ENCODE measurements at regions not wholly inside any gene's neighbourhood (a gene's known extent, or its start where the extent isn't known, plus 50 kb on each side); places are given as distances from the start of the nearest gene placed in this dataset.

- no peaks in the 10 kb centered on the region for H3K36me3 ChIP-seq (ENCODE audit: control insufficient read depth, insufficient read depth, low read length)
- ChIA-PET POLR2A (no interaction called here), CTCF (no interaction called here)
- TF ChIP-seq, protein P1, sequence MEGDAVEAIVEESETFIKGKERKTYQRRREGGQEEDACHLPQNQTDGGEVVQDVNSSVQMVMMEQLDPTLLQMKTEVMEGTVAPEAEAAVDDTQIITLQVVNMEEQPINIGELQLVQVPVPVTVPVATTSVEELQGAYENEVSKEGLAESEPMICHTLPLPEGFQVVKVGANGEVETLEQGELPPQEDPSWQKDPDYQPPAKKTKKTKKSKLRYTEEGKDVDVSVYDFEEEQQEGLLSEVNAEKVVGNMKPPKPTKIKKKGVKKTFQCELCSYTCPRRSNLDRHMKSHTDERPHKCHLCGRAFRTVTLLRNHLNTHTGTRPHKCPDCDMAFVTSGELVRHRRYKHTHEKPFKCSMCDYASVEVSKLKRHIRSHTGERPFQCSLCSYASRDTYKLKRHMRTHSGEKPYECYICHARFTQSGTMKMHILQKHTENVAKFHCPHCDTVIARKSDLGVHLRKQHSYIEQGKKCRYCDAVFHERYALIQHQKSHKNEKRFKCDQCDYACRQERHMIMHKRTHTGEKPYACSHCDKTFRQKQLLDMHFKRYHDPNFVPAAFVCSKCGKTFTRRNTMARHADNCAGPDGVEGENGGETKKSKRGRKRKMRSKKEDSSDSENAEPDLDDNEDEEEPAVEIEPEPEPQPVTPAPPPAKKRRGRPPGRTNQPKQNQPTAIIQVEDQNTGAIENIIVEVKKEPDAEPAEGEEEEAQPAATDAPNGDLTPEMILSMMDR (IDR thresholded peaks at IDR 0.05; ENCODE audit: insufficient read depth, low read depth, low read length) = no peak
- no peak overlapping the region for H3K4me3 ChIP-seq (ENCODE audit: low read depth, low read length)
- H3K27me3 ChIP-seq (ENCODE audit: control insufficient read depth, insufficient read depth, low read length) = no peaks in the 10 kb centered on the region
- no peak for DNase-seq (ENCODE audit: low read depth)
Observed at GRCh38 chr6:27542485-27542884, 69.6 kb upstream of the ZNF184 start.

- H3K4me3 ChIP-seq (ENCODE audit: low read depth, low read length) = no peak overlapping the region
- CTCF ChIA-PET = no interaction called here
- POLR2A ChIA-PET = no interaction called here
- no peak for DNase-seq (ENCODE audit: low read depth)
- no peaks in the 10 kb centered on the region for H3K36me3 ChIP-seq (ENCODE audit: control insufficient read depth, insufficient read depth, low read length)
- TF ChIP-seq, protein P1 (IDR thresholded peaks at IDR 0.05; ENCODE audit: insufficient read depth, low read depth, low read length) = no peak
- H3K27me3 ChIP-seq (ENCODE audit: control insufficient read depth, insufficient read depth, low read length) = no peaks in the 10 kb centered on the region; the same call in 1 of the 2 replicates
Observed at GRCh38 chr6:27541933-27542297, 69.0 kb upstream of the ZNF184 start.

DNA sequence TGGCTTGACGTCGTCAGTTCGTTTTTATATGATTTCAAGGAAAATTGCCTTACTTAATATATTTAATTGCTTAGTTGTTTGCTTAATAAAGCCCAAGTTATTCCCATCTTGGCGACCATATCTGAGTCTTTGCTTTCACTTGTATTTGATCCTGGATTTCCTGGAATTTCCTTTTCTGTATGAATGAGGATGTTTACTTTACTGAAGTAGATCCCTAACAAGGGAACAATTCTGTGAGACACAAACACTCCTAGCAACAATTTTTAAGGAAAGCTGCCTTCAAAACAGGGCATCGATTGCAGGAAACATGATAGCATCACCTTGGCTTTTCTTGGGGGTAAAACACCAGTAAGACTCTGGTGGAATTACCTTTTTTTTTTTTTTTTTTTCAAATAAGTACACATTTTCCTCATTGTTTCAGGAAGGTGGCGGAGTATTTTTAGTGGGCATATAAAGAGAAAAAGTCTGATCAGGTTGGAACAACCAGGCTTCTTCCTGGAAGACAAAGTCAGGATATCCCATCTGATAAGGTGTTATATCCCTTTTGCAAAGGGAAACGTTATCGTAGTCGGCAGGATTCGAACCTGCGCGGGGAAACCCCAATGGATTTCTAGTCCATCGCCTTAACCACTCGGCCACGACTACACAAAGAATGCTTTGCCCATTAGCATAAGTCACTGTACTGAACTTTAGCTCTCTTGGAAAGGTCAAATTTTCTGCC, 68.5 kb upstream of the ZNF184 start:
- no peak overlapping the region for H3K4me3 ChIP-seq (ENCODE audit: low read depth, low read length)
- ChIA-PET CTCF (no interaction called here), POLR2A (no interaction called here)
- no peaks in the 10 kb centered on the region for H3K36me3 ChIP-seq (ENCODE audit: control insufficient read depth, insufficient read depth, low read length)
- TF ChIP-seq, protein P1 (IDR thresholded peaks at IDR 0.05; ENCODE audit: insufficient read depth, low read depth, low read length) = no peak
- H3K27me3 ChIP-seq (ENCODE audit: control insufficient read depth, insufficient read depth, low read length) = no peaks in the 10 kb centered on the region; the same call in 1 of the 2 replicates
- DNase-seq (ENCODE audit: low read depth) = no peak

GRCh38 chr6:27539551-27539950, 66.6 kb upstream of the ZNF184 start:
- TF ChIP-seq, protein P1 (IDR thresholded peaks at IDR 0.05; ENCODE audit: insufficient read depth, low read depth, low read length) = no peak
- DNase-seq (ENCODE audit: low read depth) = no peak
- H3K27me3 ChIP-seq (ENCODE audit: control insufficient read depth, insufficient read depth, low read length) = no peaks in the 10 kb centered on the region; the same call in 1 of the 2 replicates
- no peaks in the 10 kb centered on the region for H3K36me3 ChIP-seq (ENCODE audit: control insufficient read depth, insufficient read depth, low read length)
- ChIA-PET POLR2A (interaction anchor here (0.7 kb wide), 1 partner anchor 10 kb away, joined by 13 read pairs; no protein-coding TSS in a partner anchor), CTCF (no interaction called here)
- no peak overlapping the region for H3K4me3 ChIP-seq (ENCODE audit: low read depth, low read length)

DNA sequence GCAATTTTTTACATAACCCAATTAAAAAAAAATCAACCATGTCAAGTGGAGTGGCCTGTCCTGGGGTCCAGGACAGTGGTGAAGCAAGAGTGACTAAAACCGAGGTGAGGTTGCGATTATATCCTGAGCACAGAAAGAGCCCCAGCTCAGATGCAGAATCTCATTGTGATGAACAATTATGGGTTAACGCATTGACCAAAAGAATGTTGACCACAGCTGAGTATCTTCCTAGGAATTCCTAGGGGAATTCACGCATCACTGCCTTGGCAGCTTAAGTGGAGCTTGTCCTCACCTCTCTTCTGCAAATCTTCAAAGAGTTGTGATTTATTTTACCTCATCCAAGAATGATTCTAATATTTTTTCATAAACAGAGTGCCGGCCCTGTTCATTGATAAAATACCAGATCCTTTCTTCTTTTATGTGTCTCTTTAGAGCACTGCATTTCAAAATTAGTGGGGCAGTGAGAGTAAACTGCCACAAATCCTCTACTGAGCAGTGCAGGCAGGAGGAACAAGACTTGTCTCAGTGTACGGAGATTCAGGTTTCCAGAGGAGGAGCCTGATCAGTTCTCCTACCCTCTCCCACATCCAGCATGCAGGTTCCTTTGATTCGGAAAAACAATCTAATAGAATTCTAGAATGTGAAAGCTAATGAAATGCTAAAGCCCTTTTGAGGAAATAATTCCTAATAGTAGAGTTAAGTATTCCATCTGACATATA, 60.1 kb upstream of the ZNF184 start:
- Histone ChIP-seq H3K4me3 (ENCODE audit: low read depth, low read length) (no peak overlapping the region), H3K36me3 (ENCODE audit: control insufficient read depth, insufficient read depth, low read length) (no peaks in the 10 kb centered on the region), H3K27me3 (ENCODE audit: control insufficient read depth, insufficient read depth, low read length) (no peaks in the 10 kb centered on the region; the same call in 1 of the 2 replicates)
- POLR2A ChIA-PET = no interaction called here
- TF ChIP-seq, protein P1 (IDR thresholded peaks at IDR 0.05; ENCODE audit: insufficient read depth, low read depth, low read length) = no peak
- CTCF ChIA-PET = interaction anchor here (1.7 kb wide), 1 partner anchor 14 kb away, joined by 11 read pairs; no protein-coding TSS in a partner anchor
- DNase-seq (ENCODE audit: low read depth) = no peak
